Spleen (tissue), 11 donors: ENCODE measurements at regions not wholly inside any gene's neighbourhood (a gene's known extent, or its start where the extent isn't known, plus 50 kb on each side); places are given as distances from the start of the nearest gene placed in this dataset.

ENCODE experiments used
- DNase-seq: peaks from one replicate; pipeline ENCODE4 v3.0.0-alpha.2; 2020
- H3K27ac ChIP-seq, 8 donors: fragments of 200-600 bp; sonication (generic) in 7 of 8; 1 replicate in 4 of 8; 2 replicates in 4 of 8; pipeline versions ENCODE4 v1.5.0 to v1.8.0; 2016 to 2021; ENCODE audit warnings: inconsistent platforms in 4 of 8, mild to moderate bottlenecking in 4 of 8, moderate library complexity in 1 of 8
- H3K27me3 ChIP-seq, 7 donors: fragments of 200-600 bp; sonication (generic) in 6 of 7; replicated peaks in 1 of 7; 1 replicate in 4 of 7; 2 replicates in 3 of 7; pipeline versions ENCODE4 v1.5.0 to v1.8.0; 2016 to 2021; ENCODE audit warnings: inconsistent platforms in 3 of 7, mild to moderate bottlenecking in 1 of 7
- H3K36me3 ChIP-seq, 6 donors: fragments of 200-600 bp; sonication (generic) in 5 of 6; 1 replicate in 4 of 6; 2 replicates in 2 of 6; pipeline versions ENCODE4 v1.5.0 to v1.8.0; 2016 to 2021; ENCODE audit warnings: inconsistent platforms in 2 of 6
- H3K4me1 ChIP-seq, 6 donors: fragments of 200-600 bp; sonication (generic) in 5 of 6; 1 replicate in 3 of 6; 2 replicates in 3 of 6; pipeline versions ENCODE4 v1.5.0 to v1.8.0; 2016 to 2021; ENCODE audit warnings: inconsistent platforms in 3 of 6
- H3K4me3 ChIP-seq, 8 donors: fragments of 200-600 bp; sonication (generic) in 7 of 8; 1 replicate in 4 of 8; 2 replicates in 4 of 8; pipeline versions ENCODE4 v1.5.0 to v1.8.0; 2016 to 2021; ENCODE audit warnings: inconsistent platforms in 4 of 8, mild to moderate bottlenecking in 4 of 8, moderate library complexity in 2 of 8
- H3K9me3 ChIP-seq, 8 donors: fragments of 200-600 bp; sonication (generic) in 7 of 8; 1 replicate in 4 of 8; 2 replicates in 4 of 8; pipeline versions ENCODE4 v1.5.0 to v1.8.0; 2016 to 2021; ENCODE audit warnings: inconsistent platforms in 4 of 8
- POLR2A ChIP-seq, 3 donors: fragments of 450-650 bp; IDR thresholded peaks; one replicate each; pipeline ENCODE4 v1.5.1; 2017; ENCODE audit warnings: antibody characterized with exemption in 3 of 3, mild to moderate bottlenecking in 1 of 3
- POLR2AphosphoS5 ChIP-seq, 3 donors: sonication (generic); formaldehyde crosslinking; IDR thresholded peaks; one replicate each; pipeline ENCODE4 v1.5.1; 2017; ENCODE audit warnings: antibody characterized with exemption in 3 of 3
- WGBS, 5 donors: extraction: QIAGEN DNeasy Blood & Tissue Kit in 3 of 5; methylation state at CpG; one replicate each; pipeline versions ENCODE4 v1.1.5 to v1.1.7; 2013 to 2018; 5-methylcytosine and 5-hydroxymethylcytosine counted together
- intact Hi-C: fragments of 100-400 bp; cut with DNase I; formaldehyde crosslinking; loops from one replicate; pipeline ENCODE4 v1.15.0; 2023; ENCODE audit warnings: low total_unique reads
- TF ChIP-seq, protein P1 (sequence below), 11 experiments: fragments of 200-600 bp in 7 of 11; fragments of 450-650 bp in 4 of 11; sonication (generic) in 4 of 11; IDR thresholded peaks in 8 of 11; conservative IDR thresholded peaks in 3 of 11; 1 replicate in 7 of 11; 2 replicates in 4 of 11; pipeline versions ENCODE4 v1.4.0 to v1.8.0; 2016 to 2021; ENCODE audit warnings: antibody characterized with exemption in 11 of 11, inconsistent platforms in 4 of 11, mild to moderate bottlenecking in 1 of 11
- donor health status: healthy with polysubstance abuse.
- donor health status: DM: no; HTN: no; CAD: no; lungs with moderate emphysema.
- donor health status: DM: no; HTN: no; CAD: no.
- donor health status: Bipolar disorder and iron deficiency.
- donor health status: healthy.
- donor health status: DM: no; HTN: no; CAD: no.
- donor health status: DM: yes; HTN: yes; CAD: no.

DNA sequence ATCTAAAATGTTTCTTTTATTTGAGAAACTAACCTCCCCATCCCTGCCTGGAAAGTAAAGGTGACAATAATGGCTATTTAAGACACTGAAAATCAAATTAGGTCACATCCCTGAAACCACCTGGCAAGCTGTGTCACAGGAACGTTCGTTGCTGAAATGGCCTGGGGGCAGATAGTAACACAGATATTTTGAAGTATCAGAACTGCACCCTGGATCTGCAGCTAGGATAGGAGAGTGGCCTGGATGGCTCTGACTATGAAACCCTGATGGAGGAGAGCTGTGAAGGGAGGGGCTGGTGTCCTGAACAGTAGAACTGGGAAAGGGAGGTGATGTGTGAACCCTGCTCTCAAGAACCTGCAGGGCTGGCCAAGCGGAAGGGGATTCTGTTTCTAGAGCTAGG is 648.3 kb upstream of the CFAP20DC start:
- DNase-seq, result no peak
- Histone ChIP-seq H3K9me3 (no peaks in the 10 kb centered on the region), H3K4me1 (no peaks in the 10 kb centered on the region), H3K27me3 (no peaks in the 10 kb centered on the region), H3K36me3 (no peaks in the 10 kb centered on the region), H3K4me3 (no peak overlapping the region), H3K27ac (no peak overlapping the region)
- no peak for TF ChIP-seq POLR2A (IDR thresholded peaks at IDR 0.05)
- intact Hi-C loops, result no loop called here
- WGBS, 5 donors, result 90 to 96% (median 91%) methylated on average over 3 of the region's 3 CpGs

DNA sequence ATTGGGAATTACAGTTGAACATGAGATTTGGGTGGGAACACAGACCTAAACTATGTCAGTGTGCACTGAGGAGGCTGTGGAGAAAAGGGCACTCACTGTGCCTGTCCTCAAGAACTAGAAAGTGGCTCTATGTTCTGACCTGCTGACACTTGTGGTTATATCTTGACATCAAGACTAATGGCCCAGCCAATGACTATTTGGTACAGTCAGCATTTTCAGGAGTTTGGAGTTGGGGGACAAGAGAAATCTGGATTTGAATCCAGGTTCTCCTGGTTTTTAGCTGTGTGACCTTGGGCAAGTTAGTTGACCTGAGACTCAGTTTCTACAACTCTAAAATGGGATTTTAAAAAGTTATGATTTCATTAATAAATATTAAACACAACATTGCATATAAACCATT is 647.0 kb upstream of the CFAP20DC start:
- DNase-seq, result no peak
- TF ChIP-seq POLR2A (IDR thresholded peaks at IDR 0.05), result no peak
- TF ChIP-seq, protein P1, sequence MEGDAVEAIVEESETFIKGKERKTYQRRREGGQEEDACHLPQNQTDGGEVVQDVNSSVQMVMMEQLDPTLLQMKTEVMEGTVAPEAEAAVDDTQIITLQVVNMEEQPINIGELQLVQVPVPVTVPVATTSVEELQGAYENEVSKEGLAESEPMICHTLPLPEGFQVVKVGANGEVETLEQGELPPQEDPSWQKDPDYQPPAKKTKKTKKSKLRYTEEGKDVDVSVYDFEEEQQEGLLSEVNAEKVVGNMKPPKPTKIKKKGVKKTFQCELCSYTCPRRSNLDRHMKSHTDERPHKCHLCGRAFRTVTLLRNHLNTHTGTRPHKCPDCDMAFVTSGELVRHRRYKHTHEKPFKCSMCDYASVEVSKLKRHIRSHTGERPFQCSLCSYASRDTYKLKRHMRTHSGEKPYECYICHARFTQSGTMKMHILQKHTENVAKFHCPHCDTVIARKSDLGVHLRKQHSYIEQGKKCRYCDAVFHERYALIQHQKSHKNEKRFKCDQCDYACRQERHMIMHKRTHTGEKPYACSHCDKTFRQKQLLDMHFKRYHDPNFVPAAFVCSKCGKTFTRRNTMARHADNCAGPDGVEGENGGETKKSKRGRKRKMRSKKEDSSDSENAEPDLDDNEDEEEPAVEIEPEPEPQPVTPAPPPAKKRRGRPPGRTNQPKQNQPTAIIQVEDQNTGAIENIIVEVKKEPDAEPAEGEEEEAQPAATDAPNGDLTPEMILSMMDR (IDR thresholded peaks at IDR 0.05 in 8 of 11, conservative IDR thresholded peaks at IDR 0.05 in 3 of 11), result no peak
- TF ChIP-seq POLR2AphosphoS5 (IDR thresholded peaks at IDR 0.05), result no peak
- H3K4me3 ChIP-seq, result no peak overlapping the region
- intact Hi-C loops, result no loop called here
- no peaks in the 10 kb centered on the region for H3K27me3 ChIP-seq
- peaks cover 0 to 12% (median 0%) of the 10 kb centered on the region in 6 donors for H3K4me1 ChIP-seq
- no peaks in the 10 kb centered on the region for H3K9me3 ChIP-seq
- H3K27ac ChIP-seq, result no peak overlapping the region
- no peaks in the 10 kb centered on the region for H3K36me3 ChIP-seq

DNA sequence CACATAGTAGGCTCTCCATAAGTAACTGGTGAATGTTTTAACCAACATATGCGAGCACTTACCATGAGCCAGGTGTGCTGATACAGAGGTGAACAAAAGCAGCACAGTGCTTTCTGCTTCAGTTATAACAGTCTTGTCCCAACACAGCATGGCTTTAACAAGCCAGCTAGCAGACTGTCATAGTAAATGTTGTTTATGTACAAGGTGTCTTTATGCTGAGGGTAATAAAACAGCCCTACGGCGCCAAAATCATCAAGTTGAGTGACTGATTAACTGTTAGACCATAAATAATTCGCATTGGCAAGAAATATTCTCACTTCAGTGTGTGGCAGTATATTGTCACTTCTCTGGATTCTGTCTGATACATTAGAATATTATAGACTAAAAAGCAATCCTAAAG is 646.0 kb upstream of the CFAP20DC start:
- no peak for DNase-seq
- no peak overlapping the region for H3K4me3 ChIP-seq
- peaks cover 0 to 12% (median 0%) of the 10 kb centered on the region in 6 donors for H3K4me1 ChIP-seq
- no peaks in the 10 kb centered on the region for H3K9me3 ChIP-seq
- no peaks in the 10 kb centered on the region for H3K27me3 ChIP-seq
- no peak overlapping the region for H3K27ac ChIP-seq
- no peaks in the 10 kb centered on the region for H3K36me3 ChIP-seq
- WGBS, 5 donors, result 79 to 98% (median 84%) methylated on average over 4 of the region's 4 CpGs
- intact Hi-C loops, result no loop called here
- TF ChIP-seq, protein P1 (IDR thresholded peaks at IDR 0.05 in 8 of 11, conservative IDR thresholded peaks at IDR 0.05 in 3 of 11), result no peak
- TF ChIP-seq POLR2A (IDR thresholded peaks at IDR 0.05), result no peak
- TF ChIP-seq POLR2AphosphoS5 (IDR thresholded peaks at IDR 0.05), result no peak

DNA sequence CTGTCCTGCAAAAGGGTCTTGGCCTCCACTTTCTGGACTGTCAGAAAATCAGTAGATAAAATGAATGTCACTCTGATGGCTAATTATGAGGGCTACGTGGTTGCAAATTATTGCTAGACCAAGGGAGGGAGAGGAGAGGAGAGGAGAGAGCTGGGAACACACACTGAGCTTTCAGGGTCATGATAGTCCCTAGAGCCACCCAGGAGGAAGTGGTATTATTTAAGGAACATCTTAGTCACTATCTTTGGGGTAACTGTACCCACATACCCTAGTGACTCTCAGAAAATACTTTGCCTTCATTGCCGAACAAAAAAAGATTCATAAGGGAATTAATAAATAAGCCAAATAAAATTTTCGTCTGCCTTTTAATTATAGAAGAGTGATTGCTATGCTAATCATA is 642.3 kb upstream of the CFAP20DC start:
- Histone ChIP-seq H3K27me3 (no peaks in the 10 kb centered on the region), H3K4me3 (no peak overlapping the region), H3K36me3 (no peaks in the 10 kb centered on the region), H3K27ac (no peak overlapping the region), H3K4me1 (peaks cover 0 to 12% (median 0%) of the 10 kb centered on the region in 6 donors), H3K9me3 (no peaks in the 10 kb centered on the region)
- WGBS, 5 donors, result 27 to 50% (median 37%) methylated on average over 3 of the region's 3 CpGs
- intact Hi-C loops, result no loop called here
- no peak for DNase-seq
- TF ChIP-seq, protein P1 (IDR thresholded peaks at IDR 0.05 in 8 of 11, conservative IDR thresholded peaks at IDR 0.05 in 3 of 11), result no peak
- TF ChIP-seq POLR2AphosphoS5 (IDR thresholded peaks at IDR 0.05) (no peak), POLR2A (IDR thresholded peaks at IDR 0.05) (no peak)

DNA sequence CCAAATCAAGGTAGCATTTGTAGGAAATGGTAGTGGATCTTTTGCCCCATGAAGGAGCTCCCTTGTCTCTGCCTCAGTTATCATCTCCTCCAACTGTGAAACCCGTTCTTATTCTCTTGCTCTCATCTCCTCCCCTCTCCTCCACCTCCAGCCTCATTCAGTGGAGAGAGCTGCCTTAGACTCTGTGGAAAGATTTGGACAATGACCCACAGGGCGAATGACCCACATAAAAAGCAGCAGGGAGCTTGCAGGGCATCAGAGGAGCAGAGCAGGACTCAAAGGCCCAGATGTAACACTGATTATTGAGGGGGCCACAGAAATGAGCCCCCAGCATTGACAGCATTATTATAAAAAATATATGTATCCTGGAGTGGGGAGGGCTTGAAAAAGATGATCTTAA is 641.1 kb upstream of the CFAP20DC start:
- Histone ChIP-seq H3K4me1 (peaks cover 0 to 12% (median 0%) of the 10 kb centered on the region in 6 donors), H3K9me3 (no peaks in the 10 kb centered on the region), H3K27me3 (no peaks in the 10 kb centered on the region), H3K4me3 (no peak overlapping the region), H3K36me3 (no peaks in the 10 kb centered on the region), H3K27ac (no peak overlapping the region)
- DNase-seq, result no peak
- intact Hi-C loops, result no loop called here
- WGBS, 5 donors, result 79 to 93% (median 89%) methylated on average over 2 of the region's 2 CpGs
- TF ChIP-seq POLR2AphosphoS5 (IDR thresholded peaks at IDR 0.05) (no peak), POLR2A (IDR thresholded peaks at IDR 0.05) (no peak)
- TF ChIP-seq, protein P1 (IDR thresholded peaks at IDR 0.05 in 8 of 11, conservative IDR thresholded peaks at IDR 0.05 in 3 of 11), result no peak
